Keratinocyte (primary cell): ENCODE measurements at regions not wholly inside any gene's neighbourhood (a gene's known extent, or its start where the extent isn't known, plus 50 kb on each side); places are given as distances from the start of the nearest gene placed in this dataset.

Source experiments
- CTCF ChIP-seq, 3 experiments: IDR thresholded peaks in 1 of 3; conservative IDR thresholded peaks in 1 of 3; optimal IDR thresholded peaks in 1 of 3; 2 replicates in 2 of 3; 3 replicates in 1 of 3; pipeline versions ENCODE3 to v1.5.1; 2011; ENCODE audit warnings: low read length in 3 of 3, mild to moderate bottlenecking in 3 of 3, moderate library complexity in 2 of 3, control low read depth in 1 of 3, inconsistent platforms in 1 of 3; ENCODE audit not compliant: insufficient read depth in 2 of 3; ENCODE audit errors: extremely low read depth in 1 of 3
- EZH2 ChIP-seq: IDR thresholded peaks from one replicate; pipeline ENCODE4 v1.6.1; 2012; ENCODE audit warnings: inconsistent platforms, mild to moderate bottlenecking, low read length, moderate library complexity

- TF ChIP-seq CTCF (optimal IDR thresholded peaks at IDR 0.05 in 1 of 3, IDR thresholded peaks at IDR 0.05 in 1 of 3, conservative IDR thresholded peaks at IDR 0.05 in 1 of 3; ENCODE audit: extremely low read depth in 1 of 3, insufficient read depth in 2 of 3, low read length in 3 of 3) = no peak
- TF ChIP-seq EZH2 = no peak
Measured at GRCh38 chr11:11056749-11057471, 199.1 kb upstream of the ZBED5 start.
